ENCODE measurements at regions not wholly inside any gene's neighbourhood (a gene's known extent, or its start where the extent isn't known, plus 50 kb on each side); places are given as distances from the start of the nearest gene placed in this dataset.
A peak's percentile ranks its signal among the peaks of the same experiment; 100 is the strongest.

DNA sequence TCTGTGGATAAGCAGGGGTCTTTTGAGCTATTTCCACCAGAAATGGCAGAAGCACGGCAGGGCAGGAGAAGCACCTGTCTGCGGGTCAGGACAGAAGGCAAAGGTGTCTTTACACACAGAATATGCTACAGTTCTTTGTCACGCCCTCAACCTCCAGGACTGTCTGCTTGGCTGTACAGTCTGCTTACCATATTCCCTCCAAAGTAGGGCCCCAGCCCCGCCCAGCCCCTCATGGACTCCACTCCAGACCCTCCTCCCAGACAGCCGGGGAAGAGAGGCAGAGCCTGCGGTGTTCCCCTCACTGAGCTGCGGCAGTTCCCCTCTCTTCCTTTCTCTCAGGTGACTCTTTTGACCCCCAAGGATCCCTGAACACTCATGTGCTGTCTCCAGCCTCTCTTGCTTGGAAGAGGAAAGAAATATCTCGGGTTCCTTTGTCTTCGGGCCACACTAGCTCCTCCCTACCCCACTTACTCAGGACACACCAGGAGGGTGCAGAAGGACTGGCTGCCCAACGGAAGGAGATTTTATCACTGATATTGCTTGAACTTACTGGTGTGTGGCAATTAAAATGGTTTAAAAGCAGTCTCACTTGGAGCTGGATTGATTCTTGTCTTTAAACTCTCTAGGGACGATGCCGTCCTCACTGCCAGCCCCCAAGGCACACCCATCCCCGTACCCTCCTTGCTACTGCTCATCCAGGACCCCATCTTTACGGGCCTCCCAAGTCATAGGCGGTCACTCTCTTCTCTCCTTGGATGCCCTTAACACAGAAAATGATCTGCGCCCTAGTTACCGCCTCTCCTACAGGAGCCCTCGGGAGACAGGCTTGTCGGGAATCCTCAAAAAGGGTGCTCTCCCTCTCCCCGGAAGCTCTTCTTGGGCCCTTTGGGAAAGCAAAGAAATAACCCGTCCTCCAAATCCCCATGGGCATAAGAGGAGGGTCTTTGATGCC lies 169.7 kb downstream of the TOMM20 start:
- no peak overlapping the region for H3K4me3 ChIP-seq
- intact Hi-C loops (cut with DNase I; ENCODE audit: low total_unique reads) = no loop called here
- H3K27ac ChIP-seq = peak overlapping the region; percentile 78 to 87
- no peaks in the 10 kb centered on the region for H3K9me3 ChIP-seq
- no peak for TF ChIP-seq POLR2AphosphoS5 (IDR thresholded peaks at IDR 0.05)
- TF ChIP-seq, protein P1, sequence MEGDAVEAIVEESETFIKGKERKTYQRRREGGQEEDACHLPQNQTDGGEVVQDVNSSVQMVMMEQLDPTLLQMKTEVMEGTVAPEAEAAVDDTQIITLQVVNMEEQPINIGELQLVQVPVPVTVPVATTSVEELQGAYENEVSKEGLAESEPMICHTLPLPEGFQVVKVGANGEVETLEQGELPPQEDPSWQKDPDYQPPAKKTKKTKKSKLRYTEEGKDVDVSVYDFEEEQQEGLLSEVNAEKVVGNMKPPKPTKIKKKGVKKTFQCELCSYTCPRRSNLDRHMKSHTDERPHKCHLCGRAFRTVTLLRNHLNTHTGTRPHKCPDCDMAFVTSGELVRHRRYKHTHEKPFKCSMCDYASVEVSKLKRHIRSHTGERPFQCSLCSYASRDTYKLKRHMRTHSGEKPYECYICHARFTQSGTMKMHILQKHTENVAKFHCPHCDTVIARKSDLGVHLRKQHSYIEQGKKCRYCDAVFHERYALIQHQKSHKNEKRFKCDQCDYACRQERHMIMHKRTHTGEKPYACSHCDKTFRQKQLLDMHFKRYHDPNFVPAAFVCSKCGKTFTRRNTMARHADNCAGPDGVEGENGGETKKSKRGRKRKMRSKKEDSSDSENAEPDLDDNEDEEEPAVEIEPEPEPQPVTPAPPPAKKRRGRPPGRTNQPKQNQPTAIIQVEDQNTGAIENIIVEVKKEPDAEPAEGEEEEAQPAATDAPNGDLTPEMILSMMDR (IDR thresholded peaks at IDR 0.05) = no peak
- no peak for TF ChIP-seq POLR2A (IDR thresholded peaks at IDR 0.05)
- no peaks in the 10 kb centered on the region for H3K36me3 ChIP-seq
- H3K4me1 ChIP-seq = peaks cover 13 to 27% of the 10 kb centered on the region in 2 donors
- no peak for DNase-seq (ENCODE audit: low spot score in 2 of 2)
- H3K27me3 ChIP-seq = no peaks in the 10 kb centered on the region

DNA sequence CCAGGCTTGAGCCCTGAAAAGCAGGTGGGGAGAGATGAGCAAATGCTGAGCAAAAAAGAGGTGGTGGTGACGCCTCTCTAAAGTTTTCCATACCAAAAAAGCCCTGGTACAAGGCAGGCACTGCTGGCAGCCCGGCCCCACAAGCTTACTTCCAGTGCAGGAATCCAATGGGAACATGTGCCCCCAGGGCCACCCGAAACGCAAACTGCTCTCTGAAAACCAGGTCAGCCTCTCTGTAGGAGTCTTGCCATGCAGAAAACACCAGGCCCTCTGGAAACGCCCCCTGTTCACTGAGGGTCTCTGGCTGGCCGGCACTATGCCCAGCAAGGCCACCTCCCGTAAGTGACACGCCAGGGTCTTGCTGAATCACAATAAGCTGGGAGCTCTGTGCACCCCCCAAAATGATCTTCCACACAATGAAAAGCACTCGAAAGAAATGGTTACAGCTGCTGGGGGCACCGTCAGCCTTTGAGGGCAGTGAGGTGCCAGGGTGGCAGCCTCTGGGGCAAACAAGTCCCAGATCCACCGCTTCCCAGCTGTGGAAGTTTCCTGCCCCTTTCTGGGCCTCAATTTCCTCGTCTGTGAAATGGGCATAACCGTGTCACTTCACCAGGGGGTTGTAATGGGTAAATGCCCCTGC lies 170.5 kb downstream of the TOMM20 start:
- H3K4me1 ChIP-seq = peaks cover 13 to 19% of the 10 kb centered on the region in 2 donors
- no peaks in the 10 kb centered on the region for H3K9me3 ChIP-seq
- DNase-seq (ENCODE audit: low spot score in 2 of 2) = no peak
- peak overlapping the region; percentile 78 to 87 for H3K27ac ChIP-seq
- intact Hi-C loops (cut with DNase I; ENCODE audit: low total_unique reads) = no loop called here
- H3K4me3 ChIP-seq = no peak overlapping the region
- H3K36me3 ChIP-seq = no peaks in the 10 kb centered on the region
- no peaks in the 10 kb centered on the region for H3K27me3 ChIP-seq
- no peak for TF ChIP-seq POLR2A (IDR thresholded peaks at IDR 0.05)
- TF ChIP-seq, protein P1 (IDR thresholded peaks at IDR 0.05) = no peak
- no peak for TF ChIP-seq POLR2AphosphoS5 (IDR thresholded peaks at IDR 0.05)

DNA sequence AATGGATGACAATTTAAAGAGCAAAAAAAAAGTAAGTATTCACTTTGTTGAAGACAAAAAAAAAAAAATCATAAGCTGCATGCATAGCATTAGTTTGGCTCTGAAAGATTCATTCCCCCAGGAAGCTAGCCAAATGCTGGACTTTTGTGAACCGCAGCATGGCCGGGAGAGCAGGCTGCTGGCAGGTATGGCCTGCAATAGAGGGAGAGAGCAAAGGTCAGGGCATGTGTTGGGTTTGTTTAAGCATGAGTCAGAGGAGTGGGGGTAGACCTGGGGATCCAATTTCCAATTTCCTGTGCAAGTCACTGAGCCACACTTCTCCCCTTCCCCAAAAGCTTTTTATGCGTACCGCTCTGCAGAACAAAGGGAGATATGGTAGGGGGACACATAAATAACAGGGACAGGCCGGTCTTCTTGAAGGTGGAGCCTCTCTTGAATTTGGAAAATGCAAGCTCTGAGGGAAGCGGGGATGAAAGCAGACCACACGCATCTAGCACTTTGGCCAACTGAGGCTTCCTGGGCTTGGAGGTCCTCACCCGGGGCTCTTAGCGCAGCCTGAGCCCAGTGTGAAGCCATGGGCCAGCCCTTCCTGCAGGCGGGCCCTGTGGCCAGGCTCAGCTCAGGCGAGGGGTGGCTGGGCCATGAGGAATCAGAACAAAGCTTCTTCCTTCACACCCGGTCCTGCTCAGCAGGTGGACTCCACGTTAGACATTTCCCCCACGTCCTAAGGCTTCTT lies 171.1 kb downstream of the TOMM20 start:
- Histone ChIP-seq H3K36me3 (no peaks in the 10 kb centered on the region), H3K27me3 (no peaks in the 10 kb centered on the region), H3K4me3 (no peak overlapping the region), H3K4me1 (peaks cover 11 to 15% of the 10 kb centered on the region in 2 donors), H3K9me3 (no peaks in the 10 kb centered on the region), H3K27ac (peak overlapping the region; percentile 78 to 87)
- DNase-seq (ENCODE audit: low spot score in 2 of 2) = no peak
- intact Hi-C loops (cut with DNase I; ENCODE audit: low total_unique reads) = no loop called here
- TF ChIP-seq POLR2A (IDR thresholded peaks at IDR 0.05) (no peak), POLR2AphosphoS5 (IDR thresholded peaks at IDR 0.05) (peak in 1 of 3 donors; percentile 7)

DNA sequence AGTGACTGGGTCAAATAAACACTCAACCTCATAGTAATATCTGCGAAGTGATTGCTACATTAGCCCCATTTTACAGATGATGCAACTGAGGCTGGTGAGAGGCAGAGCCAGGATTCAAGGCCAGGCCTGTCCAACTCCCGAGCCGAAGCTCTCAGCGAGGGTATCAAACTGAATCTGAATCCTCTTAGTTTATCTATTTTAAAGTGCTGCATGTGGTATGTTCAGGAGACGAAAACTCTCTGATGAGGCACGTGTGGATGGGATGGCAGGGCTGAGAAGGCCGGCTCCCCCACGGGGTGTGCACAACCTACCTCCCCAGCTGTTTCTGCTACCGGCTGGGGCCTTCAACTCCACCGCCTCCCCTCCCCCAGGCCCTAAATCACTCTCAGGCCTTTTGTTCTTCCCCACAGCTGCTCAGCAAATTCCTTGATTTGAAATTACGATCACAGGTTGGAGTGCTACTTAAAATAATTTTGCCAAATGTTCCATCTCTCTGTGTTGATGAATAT lies 171.8 kb downstream of the TOMM20 start:
- intact Hi-C loops (cut with DNase I; ENCODE audit: low total_unique reads) = no loop called here
- no peaks in the 10 kb centered on the region for H3K36me3 ChIP-seq
- H3K4me3 ChIP-seq = no peak overlapping the region
- H3K9me3 ChIP-seq = no peaks in the 10 kb centered on the region
- no peaks in the 10 kb centered on the region for H3K27me3 ChIP-seq
- no peak for TF ChIP-seq POLR2A (IDR thresholded peaks at IDR 0.05)
- TF ChIP-seq, protein P1 (IDR thresholded peaks at IDR 0.05) = no peak
- no peak for TF ChIP-seq POLR2AphosphoS5 (IDR thresholded peaks at IDR 0.05)
- H3K4me1 ChIP-seq = peaks cover 5 to 8% of the 10 kb centered on the region in 2 donors
- peak overlapping the region; percentile 54 to 60 for H3K27ac ChIP-seq
- DNase-seq (ENCODE audit: low spot score in 2 of 2) = no peak

DNA sequence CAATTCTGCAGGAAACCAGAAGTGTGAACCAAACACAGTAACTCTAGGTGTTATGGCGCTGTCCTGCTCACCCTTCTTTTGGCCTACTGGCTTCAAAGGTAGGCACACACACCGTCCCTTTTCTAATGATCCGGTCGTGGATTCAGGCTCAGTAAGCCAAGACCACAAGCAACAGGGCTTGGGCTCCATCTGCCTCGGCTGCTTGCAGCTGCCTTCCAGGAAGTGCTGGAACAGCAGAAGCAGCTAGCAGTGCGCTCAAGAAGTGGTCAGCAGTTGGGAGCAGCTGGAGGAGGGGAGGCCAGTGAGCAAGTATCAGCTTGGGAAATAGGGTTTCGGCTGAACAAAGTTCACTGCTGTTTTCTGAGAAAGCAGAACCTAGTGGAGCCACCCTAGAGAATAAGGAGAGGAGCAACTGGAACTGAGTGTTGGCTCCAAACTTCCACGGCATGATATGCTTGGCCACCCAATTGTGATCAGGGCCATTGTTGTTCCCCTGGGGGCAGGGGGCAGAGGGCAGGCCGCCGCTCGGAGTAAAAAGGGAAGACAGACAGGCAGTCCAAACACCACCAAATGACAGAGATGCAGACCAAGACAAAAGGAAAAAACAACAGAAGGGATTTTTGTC lies 173.4 kb downstream of the TOMM20 start:
- H3K27ac ChIP-seq = peak overlapping the region; percentile 9 to 65
- H3K4me3 ChIP-seq = no peak overlapping the region
- intact Hi-C loops (cut with DNase I; ENCODE audit: low total_unique reads) = no loop called here
- no peaks in the 10 kb centered on the region for H3K36me3 ChIP-seq
- peak in 2 of 3 donors; percentile 19 to 27 for TF ChIP-seq POLR2AphosphoS5 (IDR thresholded peaks at IDR 0.05)
- TF ChIP-seq POLR2A (IDR thresholded peaks at IDR 0.05) = no peak
- TF ChIP-seq, protein P1 (IDR thresholded peaks at IDR 0.05) = no peak
- no peak for DNase-seq (ENCODE audit: low spot score in 2 of 2)
- H3K4me1 ChIP-seq = peaks cover 0 to 5% of the 10 kb centered on the region in 2 donors
- no peaks in the 10 kb centered on the region for H3K9me3 ChIP-seq
- no peaks in the 10 kb centered on the region for H3K27me3 ChIP-seq

All from breast epithelium (tissue), 4 donors.